ENCODE measurements at regions not wholly inside any gene's neighbourhood (a gene's known extent, or its start where the extent isn't known, plus 50 kb on each side); places are given as distances from the start of the nearest gene placed in this dataset.
"Not testable (repeated sequence)": the region's sequence is repeated elsewhere in the genome, so short reads cannot be mapped to it uniquely, and the experiment has no call there.

GRCh38 chr12:9407425-9407748, 199.2 kb upstream of the PZP start:
- not testable (repeated sequence) for DNase-seq

DNA sequence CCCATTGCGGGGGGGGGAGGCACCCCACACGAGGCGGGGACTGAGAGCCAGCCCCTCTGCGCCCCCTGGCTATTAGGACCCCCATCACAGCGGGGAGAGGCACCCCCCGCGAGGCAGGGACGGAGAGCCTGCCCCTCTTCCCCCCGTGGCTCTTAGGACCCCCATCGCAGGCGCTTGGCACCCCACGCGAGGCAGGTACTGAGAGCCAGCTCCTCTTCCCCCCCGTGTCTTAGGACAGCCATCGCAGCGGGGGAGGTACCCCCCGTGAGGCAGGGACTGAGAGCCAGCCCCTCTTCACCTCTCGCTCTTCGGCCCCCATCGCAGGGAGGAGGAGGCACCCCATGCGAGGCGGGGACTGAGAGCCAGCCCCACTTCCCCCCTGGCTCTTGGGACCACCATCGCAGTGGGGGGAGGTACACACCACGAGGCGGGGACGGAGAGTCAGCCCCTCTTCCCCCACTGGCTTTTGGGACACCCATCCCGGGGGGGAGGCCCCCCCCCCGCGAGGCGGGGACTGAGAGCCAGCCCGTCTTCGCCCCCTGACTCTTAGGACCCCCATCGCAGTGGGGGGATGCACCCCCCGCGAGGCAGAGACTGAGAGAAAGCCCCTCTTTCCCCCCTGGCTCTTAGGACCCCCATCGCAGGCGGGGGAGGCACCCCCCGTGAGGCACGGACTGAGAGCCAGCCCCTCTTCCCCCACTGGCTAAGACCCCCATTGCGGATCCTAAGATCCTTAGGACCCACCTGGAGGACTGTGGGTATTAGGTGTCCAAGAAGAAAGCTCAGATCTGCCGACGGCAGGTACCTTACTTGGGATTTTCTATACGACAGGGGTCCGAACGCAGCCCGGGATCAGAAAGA, 198.6 kb upstream of the PZP start:
- no peak for DNase-seq

DNA sequence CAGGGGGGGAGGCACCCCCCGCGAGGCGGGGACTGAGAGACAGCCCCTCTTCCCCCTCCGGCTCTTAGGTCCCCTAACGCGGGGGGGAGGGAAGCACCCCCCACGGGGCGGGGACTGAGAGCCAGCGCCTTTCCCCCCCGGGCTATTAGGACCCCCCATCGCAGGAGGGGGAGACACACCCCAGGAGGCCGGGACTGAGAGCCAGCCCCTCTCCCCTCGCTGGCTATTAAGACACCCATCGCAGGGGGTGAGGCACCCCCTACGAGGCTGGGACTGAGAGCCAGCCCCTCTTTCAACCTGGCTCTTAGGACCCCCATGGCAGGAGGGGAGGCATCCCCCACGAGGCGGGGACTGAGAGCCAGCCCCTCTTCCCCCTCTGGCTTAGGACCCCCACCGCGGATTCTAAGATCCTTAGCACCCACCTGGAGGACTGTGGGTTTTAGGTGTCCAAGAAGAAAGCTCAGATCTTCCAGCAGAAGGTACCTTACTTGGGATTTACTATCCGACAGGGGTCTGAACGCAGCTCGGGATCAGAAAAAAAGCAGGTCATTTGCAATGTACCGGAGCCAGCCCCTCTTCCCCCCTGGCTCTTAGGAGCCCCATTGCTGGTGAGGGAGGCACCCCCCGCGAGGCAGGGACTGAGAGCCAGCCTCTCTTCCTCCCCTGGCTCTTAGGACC, 197.8 kb upstream of the PZP start:
- DNase-seq: no peak

GRCh38 chr12:9404469-9405260, 196.5 kb upstream of the PZP start:
- DNase-seq: no peak

DNA sequence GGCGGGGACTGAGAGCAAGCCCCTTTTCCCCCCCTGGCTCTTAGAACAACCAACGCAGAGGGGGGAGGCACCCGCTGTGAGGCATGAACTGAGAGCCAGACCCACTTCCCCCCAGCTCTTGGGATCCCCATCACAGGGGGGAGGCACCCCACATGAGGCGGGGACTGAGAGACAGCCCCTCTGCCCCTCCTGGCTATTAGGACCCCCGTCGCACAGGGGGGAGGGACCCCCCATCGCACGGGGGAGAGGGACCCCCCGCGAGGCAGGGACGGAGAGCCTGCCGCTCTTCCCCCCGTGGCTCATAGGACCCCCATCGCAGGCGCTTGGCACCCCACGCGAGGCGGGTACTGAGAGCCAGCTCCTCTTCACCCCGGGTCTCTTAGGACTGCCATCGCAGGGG, 195.8 kb upstream of the PZP start:
- no peak for DNase-seq

DNA sequence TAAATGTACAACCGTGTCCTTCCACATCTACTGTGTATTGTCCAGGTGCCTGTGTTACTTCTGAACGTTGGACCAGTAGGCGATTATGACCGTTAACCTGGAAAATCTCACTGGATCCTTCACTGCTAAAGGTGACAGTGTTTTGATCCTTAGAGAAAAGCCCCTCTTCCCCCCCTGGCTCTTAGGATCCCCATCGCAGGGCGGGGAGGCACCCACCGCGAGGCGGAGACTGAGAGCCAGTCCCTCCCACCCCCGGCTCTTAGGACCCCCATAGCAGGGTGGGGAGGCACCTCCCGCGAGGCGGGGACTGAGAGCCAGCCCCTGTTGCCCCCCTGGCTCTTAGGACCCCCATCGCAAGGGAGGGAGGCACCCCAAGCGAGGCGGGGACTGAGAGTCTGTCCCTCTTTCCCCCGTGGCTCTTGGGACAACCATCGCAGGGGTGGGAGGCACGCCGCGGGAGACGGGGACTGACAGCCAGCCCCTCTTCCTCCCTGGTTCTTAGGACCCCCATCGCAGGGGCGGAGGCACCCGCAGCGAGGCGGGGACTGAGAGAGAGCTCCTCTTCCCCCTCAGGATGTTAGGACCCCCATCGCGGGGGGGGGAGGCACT, 194.3 kb upstream of the PZP start:
- DNase-seq: not testable (repeated sequence)

- not testable (repeated sequence) for DNase-seq
Measured at GRCh38 chr12:9396367-9396766, 188.2 kb upstream of the PZP start.

- DNase-seq: not testable (repeated sequence)
Measured at GRCh38 chr12:9395220-9395619, 187.0 kb upstream of the PZP start.

GRCh38 chr12:9392842-9393241, 184.6 kb upstream of the PZP start:
- DNase-seq: no peak

GRCh38 chr12:9391815-9392214, 183.6 kb upstream of the PZP start:
- DNase-seq: no peak

DNA sequence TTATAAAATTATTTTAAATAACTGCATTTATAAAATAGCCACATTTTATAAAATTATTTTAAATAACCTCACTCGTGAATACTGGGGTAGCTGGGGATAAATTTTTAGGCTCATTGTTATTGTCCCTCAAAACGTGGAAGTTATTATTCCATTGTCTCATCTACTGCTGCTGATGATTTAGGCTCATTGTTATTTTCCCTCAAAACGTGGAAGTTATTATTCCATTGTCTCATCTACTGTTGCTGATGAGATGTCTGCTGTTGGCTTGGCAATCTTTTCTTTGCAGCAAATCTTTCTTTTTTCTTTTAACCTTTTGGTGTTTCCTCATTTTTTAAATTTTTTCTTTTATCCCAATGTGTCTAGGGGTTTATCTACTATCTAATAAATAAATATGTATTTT, 182.6 kb upstream of the PZP start:
- DNase-seq: no peak

GRCh38 chr12:9389796-9390195, 181.6 kb upstream of the PZP start:
- DNase-seq: no peak

DNA sequence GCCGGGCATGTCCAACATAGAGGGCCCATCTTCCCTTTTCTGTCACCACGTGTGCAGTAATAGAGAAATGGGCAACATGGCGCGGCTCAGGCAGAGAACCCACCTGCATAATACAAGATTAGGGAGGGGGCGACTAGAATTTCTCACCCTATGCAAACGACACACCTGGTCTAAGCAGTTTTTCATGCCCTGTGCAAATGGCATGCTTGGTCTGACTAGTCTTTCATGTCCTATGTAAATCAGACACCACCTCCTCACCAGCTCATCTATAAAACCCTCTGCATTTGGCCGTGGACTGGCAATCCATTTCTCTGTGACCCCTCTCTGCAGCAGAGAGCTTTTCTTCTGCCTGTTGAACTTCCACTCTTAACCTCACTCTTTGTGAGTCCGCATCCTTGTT, 180.2 kb upstream of the PZP start:
- no peak for DNase-seq

DNA sequence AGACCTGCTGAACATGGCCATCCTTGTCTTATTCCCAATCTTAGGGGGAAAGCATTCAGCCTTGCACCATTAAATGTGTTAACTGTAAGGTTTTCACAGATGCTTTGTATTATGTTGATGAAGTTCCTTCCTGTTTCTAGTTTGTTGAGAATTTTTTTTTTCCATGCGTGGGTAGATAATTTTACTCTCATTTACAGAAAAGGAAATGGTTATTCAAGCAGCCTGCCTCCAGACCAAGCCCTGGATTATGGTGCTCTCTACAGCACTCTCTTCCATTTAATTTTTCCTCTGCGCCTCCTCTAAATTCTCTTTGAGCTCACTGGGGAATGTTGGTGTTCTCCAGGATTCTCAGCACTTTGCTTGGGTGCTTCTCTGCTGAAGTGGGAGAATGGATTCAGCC, 179.3 kb upstream of the PZP start:
- no peak for DNase-seq

DNA sequence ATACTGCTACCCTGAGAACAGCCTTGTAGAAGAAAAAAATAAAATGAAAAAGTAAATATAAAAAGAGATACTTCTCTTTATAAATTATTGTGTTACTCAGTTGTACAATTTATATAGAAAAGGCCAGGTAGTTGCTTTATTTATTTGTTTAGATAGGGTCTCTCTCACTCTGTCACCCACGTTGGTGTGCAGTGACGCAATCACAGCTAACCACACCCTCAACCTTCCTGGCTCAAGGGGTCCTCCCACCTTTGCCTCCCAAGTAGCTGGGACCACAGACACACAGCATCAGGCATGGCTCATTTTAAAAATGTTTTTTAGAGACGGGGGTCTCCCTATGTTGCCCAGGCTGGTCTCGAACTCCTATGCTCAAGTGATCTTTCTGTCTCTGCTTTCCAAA, 175.4 kb upstream of the PZP start:
- no peak for DNase-seq

DNA sequence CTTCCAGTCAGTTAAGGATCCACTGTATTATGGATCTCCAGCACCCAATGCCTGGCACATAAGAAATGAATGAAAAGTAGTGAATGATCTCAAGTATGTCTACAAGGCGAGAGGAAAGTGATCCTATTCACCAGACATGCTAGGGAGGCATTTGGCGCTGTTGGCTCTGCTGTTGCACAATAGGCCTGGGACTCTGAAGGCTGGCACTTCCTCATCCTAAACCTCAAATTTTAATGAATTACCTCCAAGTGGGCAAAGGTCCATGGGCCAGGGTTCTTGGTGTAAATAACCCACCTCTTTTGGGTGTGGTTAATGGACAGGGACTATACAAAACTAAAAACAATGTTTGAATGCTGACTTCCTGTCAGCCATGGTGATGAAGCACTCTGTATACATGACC, 173.4 kb upstream of the PZP start:
- DNase-seq: no peak

- DNase-seq: no peak
Measured at GRCh38 chr12:9380650-9381049, 172.5 kb upstream of the PZP start.

GRCh38 chr12:9379023-9379742, 171.0 kb upstream of the PZP start:
- DNase-seq: no peak

DNA sequence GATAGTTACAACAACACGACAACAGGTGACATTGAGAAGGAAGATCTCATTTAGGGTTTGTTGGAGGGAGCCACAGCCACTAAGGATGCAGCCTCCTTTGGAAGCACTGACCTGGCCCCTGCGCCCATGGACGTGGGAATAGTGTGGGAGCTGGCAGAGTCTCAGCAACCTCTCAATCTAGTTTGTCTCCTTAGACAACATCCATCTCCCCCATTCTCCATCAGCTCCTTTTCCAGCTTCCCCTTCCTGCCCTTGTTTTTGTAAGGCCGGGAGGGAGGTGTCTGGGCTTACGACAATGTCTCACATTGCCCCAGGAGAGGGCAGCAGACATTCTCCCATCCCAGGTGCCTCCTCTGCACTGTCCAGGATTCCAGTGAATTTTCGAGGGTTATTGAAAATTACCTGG, 170.2 kb upstream of the PZP start:
- no peak for DNase-seq

GRCh38 chr12:9372202-9372601, 164.0 kb upstream of the PZP start:
- no peak for DNase-seq

GRCh38 chr12:9367828-9368227, 159.6 kb upstream of the PZP start:
- DNase-seq: no peak

GRCh38 chr12:9367201-9367600, 159.0 kb upstream of the PZP start:
- no peak for DNase-seq
